ENCODE measurements at regions not wholly inside any gene's neighbourhood (a gene's known extent, or its start where the extent isn't known, plus 50 kb on each side); places are given as distances from the start of the nearest gene placed in this dataset.

DNA sequence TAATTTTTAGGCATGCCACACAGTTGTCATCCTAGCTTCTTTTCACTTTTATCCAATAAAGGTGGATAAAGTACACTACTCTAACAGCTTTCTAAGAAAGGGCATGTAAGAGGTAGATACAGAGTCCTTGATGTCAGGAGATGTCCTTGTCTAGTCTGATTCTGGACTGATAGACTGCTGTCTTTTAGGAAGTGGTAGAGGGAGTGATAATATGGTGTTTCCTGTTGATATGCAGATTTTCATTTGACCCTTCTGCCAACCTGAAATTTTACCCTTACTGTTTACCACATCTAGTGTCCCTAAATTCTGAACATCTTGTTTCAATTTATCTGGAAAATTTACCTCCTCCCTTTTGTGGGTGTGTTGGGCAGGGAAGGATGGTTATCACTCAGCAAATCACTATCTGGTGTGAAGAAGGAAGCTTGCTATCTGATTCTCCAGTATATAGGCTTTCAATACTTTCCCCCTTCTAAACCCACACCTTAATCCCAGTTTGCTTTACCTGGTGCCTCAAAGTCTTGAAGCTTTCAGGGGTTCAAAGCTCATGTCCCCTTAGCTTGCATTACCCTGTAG lies 354.9 kb upstream of the SNX7 start:
- CTCF ChIA-PET = interaction anchor here (1.5 kb wide), 1 partner anchor 60 kb away, joined by 3 read pairs; no protein-coding TSS in a partner anchor

DNA sequence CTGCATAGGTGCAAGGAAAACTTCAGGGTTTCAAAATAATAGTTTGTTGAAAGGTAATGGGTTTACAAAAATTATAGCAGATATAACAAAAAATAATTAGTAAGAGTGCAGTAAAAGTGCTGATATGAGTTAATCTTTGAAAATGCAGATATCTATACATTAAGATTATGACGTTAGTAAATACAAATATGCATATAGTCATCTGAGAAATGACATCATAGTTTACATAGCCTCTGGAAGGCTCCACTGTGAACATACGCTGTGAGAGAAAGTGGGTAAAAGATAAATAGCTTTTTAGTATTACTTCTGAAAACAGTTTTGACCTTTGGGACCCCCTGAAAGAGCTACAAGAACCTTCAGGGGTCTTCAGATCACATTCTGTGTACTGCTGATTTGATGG lies 356.2 kb upstream of the SNX7 start:
- no peak overlapping the region for H3K4me3 ChIP-seq (ENCODE audit: low read depth, low read length)
- ChIA-PET POLR2A (no interaction called here), CTCF (interaction anchor here (1.5 kb wide), 1 partner anchor 61 kb away, joined by 3 read pairs; no protein-coding TSS in a partner anchor)
- no peak for DNase-seq (ENCODE audit: low read depth, low spot score)
- TF ChIP-seq, protein P1, sequence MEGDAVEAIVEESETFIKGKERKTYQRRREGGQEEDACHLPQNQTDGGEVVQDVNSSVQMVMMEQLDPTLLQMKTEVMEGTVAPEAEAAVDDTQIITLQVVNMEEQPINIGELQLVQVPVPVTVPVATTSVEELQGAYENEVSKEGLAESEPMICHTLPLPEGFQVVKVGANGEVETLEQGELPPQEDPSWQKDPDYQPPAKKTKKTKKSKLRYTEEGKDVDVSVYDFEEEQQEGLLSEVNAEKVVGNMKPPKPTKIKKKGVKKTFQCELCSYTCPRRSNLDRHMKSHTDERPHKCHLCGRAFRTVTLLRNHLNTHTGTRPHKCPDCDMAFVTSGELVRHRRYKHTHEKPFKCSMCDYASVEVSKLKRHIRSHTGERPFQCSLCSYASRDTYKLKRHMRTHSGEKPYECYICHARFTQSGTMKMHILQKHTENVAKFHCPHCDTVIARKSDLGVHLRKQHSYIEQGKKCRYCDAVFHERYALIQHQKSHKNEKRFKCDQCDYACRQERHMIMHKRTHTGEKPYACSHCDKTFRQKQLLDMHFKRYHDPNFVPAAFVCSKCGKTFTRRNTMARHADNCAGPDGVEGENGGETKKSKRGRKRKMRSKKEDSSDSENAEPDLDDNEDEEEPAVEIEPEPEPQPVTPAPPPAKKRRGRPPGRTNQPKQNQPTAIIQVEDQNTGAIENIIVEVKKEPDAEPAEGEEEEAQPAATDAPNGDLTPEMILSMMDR (IDR thresholded peaks at IDR 0.05; ENCODE audit: insufficient read depth, low read length, missing control alignments) = no peak

More for the DNA sequence above, 354.9 kb upstream of the SNX7 start:
- no peak overlapping the region for H3K4me3 ChIP-seq (ENCODE audit: low read depth, low read length)
- DNase-seq (ENCODE audit: low read depth, low spot score) = no peak
- TF ChIP-seq, protein P1 (IDR thresholded peaks at IDR 0.05; ENCODE audit: insufficient read depth, low read length, missing control alignments) = no peak
- POLR2A ChIA-PET = no interaction called here

DNA sequence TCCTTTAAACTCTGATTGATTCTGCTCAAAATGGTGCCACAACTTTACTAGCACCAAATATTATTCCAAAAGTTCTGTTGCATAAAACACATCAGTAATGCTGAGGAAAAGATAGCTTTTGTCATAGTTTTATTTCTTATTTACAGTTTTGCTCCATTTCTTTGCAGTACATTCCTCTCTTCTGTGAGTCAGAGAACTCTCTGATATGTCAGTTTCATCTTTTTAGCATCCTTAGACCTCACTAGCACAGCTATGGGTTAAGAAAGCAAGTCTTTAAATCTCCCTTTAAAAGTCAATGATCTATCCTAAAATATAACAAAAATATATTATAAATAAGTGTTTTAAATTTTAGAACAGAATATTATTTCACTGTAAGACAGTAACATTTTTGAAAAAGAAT lies 356.6 kb upstream of the SNX7 start:
- TF ChIP-seq, protein P1 (IDR thresholded peaks at IDR 0.05; ENCODE audit: insufficient read depth, low read length, missing control alignments) = no peak
- CTCF ChIA-PET = interaction anchor here (1.5 kb wide), 1 partner anchor 62 kb away, joined by 3 read pairs; no protein-coding TSS in a partner anchor
- POLR2A ChIA-PET = no interaction called here
- DNase-seq (ENCODE audit: low read depth, low spot score) = no peak
- no peak overlapping the region for H3K4me3 ChIP-seq (ENCODE audit: low read depth, low read length)

DNA sequence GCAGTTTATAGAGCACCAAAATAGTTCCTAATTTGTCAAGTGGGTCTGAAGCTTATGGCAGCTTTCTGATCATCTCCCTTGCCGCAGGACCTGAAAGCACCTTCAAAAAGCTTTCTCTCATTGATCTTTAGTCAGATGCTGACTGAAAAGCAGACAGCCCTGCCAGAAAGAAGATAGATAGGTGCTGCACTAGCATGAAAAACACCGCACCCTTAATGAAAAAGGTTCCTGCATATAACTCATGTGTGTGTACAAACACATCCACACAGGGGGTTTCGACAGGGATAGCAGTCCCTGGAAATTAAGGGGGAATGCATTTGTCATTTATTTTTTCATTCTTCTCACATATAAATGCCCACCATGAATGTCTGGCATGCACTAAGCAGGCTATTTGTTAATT lies 361.7 kb upstream of the SNX7 start:
- ChIA-PET POLR2A (no interaction called here), CTCF (interaction anchor here (0.9 kb wide), 1 partner anchor 168 kb away, joined by 3 read pairs; no protein-coding TSS in a partner anchor)
- TF ChIP-seq, protein P1 (IDR thresholded peaks at IDR 0.05; ENCODE audit: insufficient read depth, low read length, missing control alignments) = no peak
- no peak overlapping the region for H3K4me3 ChIP-seq (ENCODE audit: low read depth, low read length)
- no peak for DNase-seq (ENCODE audit: low read depth, low spot score)

DNA sequence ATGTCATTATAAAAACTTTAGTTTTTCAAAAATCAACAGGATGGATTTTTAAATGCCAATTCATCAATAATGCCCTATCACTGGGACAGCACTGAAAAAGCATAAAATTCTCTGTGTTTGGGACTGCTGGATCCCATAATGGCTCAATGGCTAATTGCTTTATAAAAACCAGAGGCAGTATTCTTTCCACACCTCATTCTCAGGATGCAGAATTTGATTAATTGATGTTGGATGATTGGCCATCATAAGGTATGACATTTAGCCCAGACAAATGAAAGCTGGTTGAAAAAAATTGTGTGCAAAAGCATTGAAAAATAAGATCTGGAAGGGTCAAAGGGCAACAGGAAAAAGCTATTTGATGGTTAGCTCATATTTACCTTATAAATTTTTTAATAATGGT lies 362.2 kb upstream of the SNX7 start:
- H3K4me3 ChIP-seq (ENCODE audit: low read depth, low read length) = no peak overlapping the region
- TF ChIP-seq, protein P1 (IDR thresholded peaks at IDR 0.05; ENCODE audit: insufficient read depth, low read length, missing control alignments) = no peak
- DNase-seq (ENCODE audit: low read depth, low spot score) = no peak
- CTCF ChIA-PET = interaction anchor here (0.9 kb wide), 1 partner anchor 169 kb away, joined by 3 read pairs; no protein-coding TSS in a partner anchor
- POLR2A ChIA-PET = no interaction called here

DNA sequence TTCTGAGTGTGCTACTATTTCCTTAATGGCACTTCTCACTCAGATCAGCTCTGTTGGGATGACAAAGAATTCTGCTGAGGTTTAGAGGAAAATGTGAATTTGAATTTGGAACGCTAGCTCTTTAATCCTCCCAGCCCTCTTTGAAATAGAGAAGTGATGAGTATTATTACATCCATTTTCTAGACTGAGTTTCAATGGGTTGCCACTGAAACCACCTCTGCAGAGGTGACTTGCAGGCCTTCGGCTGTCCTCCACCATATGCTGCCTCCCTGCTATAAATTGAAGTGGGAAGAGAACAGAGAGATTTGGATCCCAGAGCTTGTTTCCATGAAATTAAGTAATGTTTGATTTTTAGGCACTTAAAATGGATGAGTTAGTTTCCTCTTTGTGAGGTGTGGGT lies 363.2 kb upstream of the SNX7 start:
- ChIA-PET POLR2A (no interaction called here), CTCF (interaction anchor here (0.6 kb wide), 1 partner anchor 68 kb away, joined by 3 read pairs; no protein-coding TSS in a partner anchor)
- TF ChIP-seq, protein P1 (IDR thresholded peaks at IDR 0.05; ENCODE audit: insufficient read depth, low read length, missing control alignments) = no peak
- no peak overlapping the region for H3K4me3 ChIP-seq (ENCODE audit: low read depth, low read length)
- DNase-seq (ENCODE audit: low read depth, low spot score) = no peak
